ENCODE measurements at regions not wholly inside any gene's neighbourhood (a gene's known extent, or its start where the extent isn't known, plus 50 kb on each side); places are given as distances from the start of the nearest gene placed in this dataset.

- H3K9me3 Mint-ChIP-seq (ENCODE audit: low read depth) = peaks cover 13% of the 10 kb centered on the region
- DNase-seq (ENCODE audit: low spot score) = no peak
- H3K27ac Mint-ChIP-seq (ENCODE audit: unreplicated experiment) = no peak overlapping the region
- peaks cover 1% of the 10 kb centered on the region for H3K36me3 Mint-ChIP-seq (ENCODE audit: low read depth)
- H3K4me1 Mint-ChIP-seq (ENCODE audit: low read depth) = peaks cover 4% of the 10 kb centered on the region
- peaks cover 3% of the 10 kb centered on the region for H3K27me3 Mint-ChIP-seq (ENCODE audit: low read depth)
- TF ChIP-seq CTCF (IDR thresholded peaks at IDR 0.05) = no peak
- no peak overlapping the region for H3K4me3 Mint-ChIP-seq (ENCODE audit: unreplicated experiment)
These were observed 281.8 kb downstream of the FGFR2 start for GRCh38 chr10:121316432-121316831.

DNA sequence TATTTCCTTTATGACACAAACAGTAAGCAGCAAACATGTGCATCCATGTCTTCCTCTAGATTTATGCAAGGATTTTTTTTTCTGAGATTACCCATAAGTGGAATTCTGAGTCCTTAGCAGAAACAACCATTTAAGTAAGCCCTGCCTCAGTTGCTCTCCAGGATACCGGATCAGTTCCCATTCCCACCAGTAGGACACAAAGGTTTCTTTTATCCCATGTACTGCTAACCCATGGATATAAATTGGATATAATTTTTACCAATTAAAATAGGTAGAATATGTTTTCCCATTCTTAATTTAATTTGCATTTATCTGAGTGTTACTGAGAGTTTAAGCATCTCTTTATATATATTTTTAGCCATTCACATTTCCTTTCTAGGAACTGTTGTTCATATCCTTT, 280.9 kb downstream of the FGFR2 start:
- no peak for DNase-seq (ENCODE audit: low spot score)
- peaks cover 1% of the 10 kb centered on the region for H3K36me3 Mint-ChIP-seq (ENCODE audit: low read depth)

DNA sequence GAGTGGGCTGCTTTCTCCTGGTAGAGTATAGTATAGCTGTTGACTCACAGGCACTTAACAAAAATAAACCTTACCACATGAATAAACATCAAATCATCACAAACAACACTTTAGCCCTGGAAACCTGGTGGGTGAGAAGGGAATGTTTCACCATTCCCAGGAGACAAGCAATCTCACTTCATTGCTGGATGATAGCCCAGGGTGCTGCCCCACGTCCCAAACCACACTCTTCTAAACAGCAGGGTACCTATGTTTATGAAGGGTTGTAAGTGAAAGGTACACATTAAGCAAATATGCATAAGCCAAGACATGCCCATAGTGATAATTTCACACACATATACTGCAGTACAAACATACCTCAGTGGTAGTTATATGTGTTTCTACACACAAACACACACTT, 276.2 kb downstream of the FGFR2 start:
- TF ChIP-seq CTCF (IDR thresholded peaks at IDR 0.05) = no peak
- Mint-ChIP-seq H3K27ac (ENCODE audit: unreplicated experiment) (no peak overlapping the region), H3K36me3 (ENCODE audit: low read depth) (peaks cover 1% of the 10 kb centered on the region)

More for the DNA sequence above, 280.9 kb downstream of the FGFR2 start:
- TF ChIP-seq CTCF (IDR thresholded peaks at IDR 0.05) = no peak
- Mint-ChIP-seq H3K4me3 (ENCODE audit: unreplicated experiment) (no peak overlapping the region), H3K27me3 (ENCODE audit: low read depth) (peaks cover 6% of the 10 kb centered on the region), H3K9me3 (ENCODE audit: low read depth) (peaks cover 13% of the 10 kb centered on the region), H3K4me1 (ENCODE audit: low read depth) (peaks cover 4% of the 10 kb centered on the region), H3K27ac (ENCODE audit: unreplicated experiment) (no peak overlapping the region)

GRCh38 chr10:121322776-121323175, 275.5 kb downstream of the FGFR2 start:
- H3K27me3 Mint-ChIP-seq (ENCODE audit: low read depth) = peaks cover 13% of the 10 kb centered on the region
- H3K9me3 Mint-ChIP-seq (ENCODE audit: low read depth) = peaks cover 11% of the 10 kb centered on the region
- H3K4me3 Mint-ChIP-seq (ENCODE audit: unreplicated experiment) = no peak overlapping the region
- H3K4me1 Mint-ChIP-seq (ENCODE audit: low read depth) = no peaks in the 10 kb centered on the region
- H3K36me3 Mint-ChIP-seq (ENCODE audit: low read depth) = peaks cover 1% of the 10 kb centered on the region
- no peak for DNase-seq (ENCODE audit: low spot score)
- no peak overlapping the region for H3K27ac Mint-ChIP-seq (ENCODE audit: unreplicated experiment)
- TF ChIP-seq CTCF (IDR thresholded peaks at IDR 0.05) = no peak

More for the DNA sequence above, 276.2 kb downstream of the FGFR2 start:
- H3K4me1 Mint-ChIP-seq (ENCODE audit: low read depth) = no peaks in the 10 kb centered on the region
- no peak overlapping the region for H3K4me3 Mint-ChIP-seq (ENCODE audit: unreplicated experiment)
- peaks cover 13% of the 10 kb centered on the region for H3K9me3 Mint-ChIP-seq (ENCODE audit: low read depth)
- DNase-seq (ENCODE audit: low spot score) = no peak
- H3K27me3 Mint-ChIP-seq (ENCODE audit: low read depth) = peaks cover 15% of the 10 kb centered on the region

GRCh38 chr10:121323443-121323842, 274.8 kb downstream of the FGFR2 start:
- TF ChIP-seq CTCF (IDR thresholded peaks at IDR 0.05) = no peak
- Mint-ChIP-seq H3K9me3 (ENCODE audit: low read depth) (peaks cover 6% of the 10 kb centered on the region), H3K4me3 (ENCODE audit: unreplicated experiment) (no peak overlapping the region), H3K27me3 (ENCODE audit: low read depth) (peaks cover 13% of the 10 kb centered on the region), H3K36me3 (ENCODE audit: low read depth) (peaks cover 1% of the 10 kb centered on the region), H3K4me1 (ENCODE audit: low read depth) (no peaks in the 10 kb centered on the region), H3K27ac (ENCODE audit: unreplicated experiment) (no peak overlapping the region)
- DNase-seq (ENCODE audit: low spot score) = no peak

All from chondrocyte (in vitro differentiated cells).